ENCODE measurements at regions not wholly inside any gene's neighbourhood (a gene's known extent, or its start where the extent isn't known, plus 50 kb on each side); places are given as distances from the start of the nearest gene placed in this dataset.

- no peak for TF ChIP-seq CTCF (IDR thresholded peaks at IDR 0.05; ENCODE audit: low read depth, low read length)
- H3K4me3 ChIP-seq (ENCODE audit: low read depth, low read length) = no peak overlapping the region
Measured at GRCh38 chr6:26299286-26300042, 65.5 kb upstream of the BTN3A2 start.

GRCh38 chr6:26300043-26300331 lies 65.0 kb upstream of the BTN3A2 start:
- H3K4me3 ChIP-seq (ENCODE audit: low read depth, low read length) = no peak overlapping the region
- no peak for TF ChIP-seq CTCF (IDR thresholded peaks at IDR 0.05; ENCODE audit: low read depth, low read length)

- no peak for TF ChIP-seq CTCF (IDR thresholded peaks at IDR 0.05; ENCODE audit: low read depth, low read length)
- H3K4me3 ChIP-seq (ENCODE audit: low read depth, low read length) = no peak overlapping the region
Measured at GRCh38 chr6:26300359-26300758, 64.6 kb upstream of the BTN3A2 start.

GRCh38 chr6:26300828-26301227 lies 64.2 kb upstream of the BTN3A2 start:
- H3K4me3 ChIP-seq (ENCODE audit: low read depth, low read length) = no peak overlapping the region
- TF ChIP-seq CTCF (IDR thresholded peaks at IDR 0.05; ENCODE audit: low read depth, low read length) = no peak

DNA sequence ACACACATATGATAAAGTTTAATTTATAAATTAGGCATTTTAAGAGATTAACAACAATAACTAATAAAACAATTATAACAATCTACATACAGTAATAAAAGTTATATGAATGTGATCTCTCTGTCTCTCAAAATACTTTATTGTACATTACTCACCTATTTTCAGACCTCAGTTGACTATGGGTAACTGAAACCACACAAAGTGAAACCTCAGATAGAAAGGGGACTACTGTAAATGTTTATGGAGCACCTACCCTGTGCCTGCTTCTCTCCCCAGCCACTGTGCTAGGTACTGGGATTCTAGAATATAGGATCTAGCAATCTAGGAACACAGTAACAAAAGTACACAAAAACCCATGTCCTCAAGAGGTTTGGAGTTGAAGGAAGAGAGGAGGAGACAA lies 63.4 kb upstream of the BTN3A2 start:
- TF ChIP-seq CTCF (IDR thresholded peaks at IDR 0.05; ENCODE audit: low read depth, low read length) = no peak
- no peak overlapping the region for H3K4me3 ChIP-seq (ENCODE audit: low read depth, low read length)

DNA sequence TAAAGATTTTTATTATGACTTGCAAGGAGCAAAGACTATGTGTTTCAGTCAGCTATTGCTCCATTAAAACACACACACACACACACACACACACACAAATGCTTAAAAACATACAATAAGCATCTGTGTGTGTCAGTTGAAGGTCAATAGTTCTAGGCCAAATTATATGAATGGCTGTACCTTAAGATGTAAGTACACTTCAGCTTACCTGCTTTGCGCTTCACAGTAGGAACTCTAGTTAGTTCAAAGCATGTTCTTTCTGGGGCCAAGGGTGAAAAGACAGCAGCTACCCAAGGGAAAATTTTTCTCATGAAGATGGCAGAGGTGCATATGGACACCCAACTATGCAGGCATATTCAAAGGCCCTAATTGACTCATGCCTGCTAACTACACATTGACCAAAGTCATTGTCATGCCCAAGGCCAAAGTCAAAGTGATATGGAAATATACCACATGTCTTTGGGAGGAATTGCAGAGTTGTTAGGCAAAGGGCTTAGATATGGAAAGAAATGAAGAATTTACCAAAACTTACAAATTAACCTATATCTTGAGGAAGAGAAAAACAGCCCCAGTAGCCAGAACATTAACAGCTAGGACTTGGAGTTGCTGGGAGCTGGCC lies 61.9 kb upstream of the BTN3A2 start:
- TF ChIP-seq CTCF (IDR thresholded peaks at IDR 0.05; ENCODE audit: low read depth, low read length) = no peak
- H3K4me3 ChIP-seq (ENCODE audit: low read depth, low read length) = no peak overlapping the region

GRCh38 chr6:26304213-26304796 lies 60.7 kb upstream of the BTN3A2 start:
- H3K4me3 ChIP-seq (ENCODE audit: low read depth, low read length) = peak overlapping the region; percentile 59
- no peak for TF ChIP-seq CTCF (IDR thresholded peaks at IDR 0.05; ENCODE audit: low read depth, low read length)
